ENCODE measurements at regions not wholly inside any gene's neighbourhood (a gene's known extent, or its start where the extent isn't known, plus 50 kb on each side); places are given as distances from the start of the nearest gene placed in this dataset.

GRCh38 chrX:139020801-139021200 lies 309.3 kb upstream of the FGF13 start:
- TF ChIP-seq EZH2phosphoT487 (IDR thresholded peaks at IDR 0.05; ENCODE audit: low read depth, severe bottlenecking, unreplicated experiment) (no peak), CTCF (IDR thresholded peaks at IDR 0.05; ENCODE audit: poor library complexity) (no peak)
